GM19438 (cell line): ENCODE measurements at regions not wholly inside any gene's neighbourhood (a gene's known extent, or its start where the extent isn't known, plus 50 kb on each side); places are given as distances from the start of the nearest gene placed in this dataset.

Experiments used
- ATAC-seq: cut with Tn5 transposase; IDR thresholded peaks from one replicate; pipeline ENCODE4 v1.9.1; 2021; ENCODE audit warnings: low read depth; ENCODE audit not compliant: unreplicated experiment

- ATAC-seq = no peak
Observed at GRCh38 chrX:5829469-5829868, 399.2 kb downstream of the NLGN4X start.

GRCh38 chrX:5829060-5829459 is 399.6 kb downstream of the NLGN4X start:
- ATAC-seq = no peak

DNA sequence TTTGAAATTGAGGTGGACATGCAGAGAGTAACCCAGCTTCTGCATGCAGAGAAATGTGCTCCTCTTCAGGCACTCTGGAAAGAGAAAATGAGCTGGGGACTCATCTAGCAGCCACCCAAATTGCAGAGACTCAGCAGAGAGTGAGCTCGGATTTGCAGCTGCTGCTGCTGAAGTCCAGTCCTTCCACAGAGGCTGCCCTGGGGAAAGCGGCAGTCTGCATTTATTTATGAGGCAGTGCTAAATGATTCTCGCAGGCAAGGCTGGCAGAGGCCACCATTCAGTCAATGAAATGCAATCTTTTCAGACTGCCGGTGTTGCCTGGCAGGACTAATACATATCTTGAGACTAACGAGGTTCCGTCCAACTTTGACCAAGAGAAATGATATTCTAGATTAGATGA is 404.8 kb downstream of the NLGN4X start:
- ATAC-seq = no peak

GRCh38 chrX:5810636-5811035 is 418.0 kb downstream of the NLGN4X start:
- ATAC-seq = no peak

DNA sequence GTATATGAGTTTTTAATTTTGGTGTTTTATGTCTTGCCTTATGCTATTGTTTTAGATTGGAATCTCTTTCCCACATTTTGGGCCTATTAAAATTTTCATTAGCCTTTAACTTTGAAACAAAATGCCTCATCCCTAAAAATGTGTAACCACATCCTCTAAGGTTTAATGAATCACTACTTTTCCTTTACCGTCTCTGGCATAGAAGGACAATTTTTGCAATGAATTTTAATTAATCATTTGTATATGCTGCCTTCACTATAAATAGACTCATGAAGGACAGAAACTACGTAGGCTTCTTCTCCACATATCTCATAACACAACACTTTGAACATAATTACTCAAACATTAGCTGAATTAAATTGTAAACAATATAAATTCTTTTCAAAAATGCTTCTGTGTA is 421.5 kb downstream of the NLGN4X start:
- ATAC-seq = no peak

DNA sequence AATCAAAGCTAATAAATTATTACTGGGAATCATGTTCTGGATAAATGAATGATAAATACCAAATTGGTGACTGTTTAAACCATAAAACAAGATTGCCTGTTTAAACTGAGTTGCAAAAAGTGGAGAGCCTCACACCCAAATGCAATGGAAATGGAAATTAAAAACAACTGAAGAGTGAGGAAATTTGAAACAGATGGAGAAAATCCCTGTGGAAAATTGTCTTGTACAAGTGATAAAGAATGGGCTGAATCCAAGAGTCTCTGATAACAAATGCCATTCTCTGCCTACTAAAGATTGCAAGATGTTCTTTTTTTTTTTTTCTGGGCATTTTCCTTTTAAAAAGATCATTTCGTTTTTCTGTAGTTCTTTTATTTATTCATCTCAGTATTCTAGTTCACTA is 426.3 kb downstream of the NLGN4X start:
- ATAC-seq = no peak

GRCh38 chrX:5791721-5792120 is 436.9 kb downstream of the NLGN4X start:
- ATAC-seq = no peak

- no peak for ATAC-seq
Observed at GRCh38 chrX:5788910-5789309, 439.8 kb downstream of the NLGN4X start.

- no peak for ATAC-seq
Observed at GRCh38 chrX:5780821-5781220, 447.8 kb downstream of the NLGN4X start.

- no peak for ATAC-seq
Observed at GRCh38 chrX:5775846-5776430, 452.7 kb downstream of the NLGN4X start.

- no peak for ATAC-seq
Observed at GRCh38 chrX:5774446-5774845, 454.2 kb downstream of the NLGN4X start.

GRCh38 chrX:5771441-5771840 is 457.2 kb downstream of the NLGN4X start:
- ATAC-seq = no peak

- no peak for ATAC-seq
Observed at GRCh38 chrX:5756616-5757015, 472.1 kb downstream of the NLGN4X start.

DNA sequence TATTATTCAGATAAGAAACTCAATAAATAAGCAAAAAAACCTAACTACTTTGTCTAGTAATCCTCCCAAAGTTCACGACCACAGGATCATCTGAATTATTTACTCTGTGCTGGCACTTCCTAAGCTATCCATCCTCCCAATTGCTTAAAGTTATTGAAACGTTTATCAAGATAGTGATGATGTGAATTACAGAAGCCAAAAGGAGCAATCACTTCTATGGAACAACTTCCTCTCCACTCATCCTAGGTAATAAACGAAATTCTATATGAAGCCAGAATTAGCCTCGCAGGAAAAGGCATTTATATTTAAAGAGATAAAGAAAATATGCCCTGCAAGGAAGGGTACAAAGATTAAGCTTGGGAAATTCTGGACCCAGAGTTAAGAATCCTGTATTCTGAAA is 475.4 kb downstream of the NLGN4X start:
- no peak for ATAC-seq

DNA sequence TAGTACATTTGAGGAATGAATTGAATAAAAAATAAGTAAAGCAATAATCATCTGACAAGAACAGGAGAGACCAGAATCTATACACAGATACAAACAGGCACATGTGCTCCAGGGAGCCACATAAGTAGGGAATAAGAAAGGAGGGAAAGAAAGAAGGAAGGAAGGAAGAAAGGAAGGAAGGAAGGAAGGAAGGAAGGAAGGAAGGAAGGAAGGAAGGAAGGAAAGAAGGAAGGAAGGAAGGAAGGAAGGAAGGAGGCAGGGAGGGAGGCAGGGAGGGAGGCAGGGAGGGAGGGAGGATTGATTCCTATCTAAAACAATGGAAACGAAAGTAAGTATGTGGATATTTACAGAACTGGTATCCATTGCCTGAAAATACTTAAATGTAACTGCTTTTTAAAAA is 475.8 kb downstream of the NLGN4X start:
- no peak for ATAC-seq

GRCh38 chrX:5748586-5749150 is 480.0 kb downstream of the NLGN4X start:
- no peak for ATAC-seq

- ATAC-seq = no peak
Observed at GRCh38 chrX:5746231-5746630, 482.4 kb downstream of the NLGN4X start.

DNA sequence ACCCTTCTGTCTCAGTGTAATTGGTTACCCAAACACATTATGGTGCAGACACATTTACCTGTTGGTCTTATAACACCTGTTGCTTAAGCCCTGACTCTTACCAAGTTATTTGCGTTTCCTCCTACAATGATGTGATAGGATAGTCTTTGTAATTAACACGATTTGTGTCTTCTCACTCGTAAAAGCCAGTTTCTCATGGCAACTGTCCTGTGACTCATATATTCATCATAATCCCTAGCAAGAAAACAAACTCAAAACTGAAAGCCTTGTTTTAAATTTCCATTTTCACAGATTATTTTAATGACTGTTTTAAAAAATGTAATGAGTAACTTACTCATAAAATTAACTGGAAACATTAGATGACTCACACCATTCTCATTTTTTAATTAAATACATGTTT is 495.2 kb downstream of the NLGN4X start:
- no peak for ATAC-seq

DNA sequence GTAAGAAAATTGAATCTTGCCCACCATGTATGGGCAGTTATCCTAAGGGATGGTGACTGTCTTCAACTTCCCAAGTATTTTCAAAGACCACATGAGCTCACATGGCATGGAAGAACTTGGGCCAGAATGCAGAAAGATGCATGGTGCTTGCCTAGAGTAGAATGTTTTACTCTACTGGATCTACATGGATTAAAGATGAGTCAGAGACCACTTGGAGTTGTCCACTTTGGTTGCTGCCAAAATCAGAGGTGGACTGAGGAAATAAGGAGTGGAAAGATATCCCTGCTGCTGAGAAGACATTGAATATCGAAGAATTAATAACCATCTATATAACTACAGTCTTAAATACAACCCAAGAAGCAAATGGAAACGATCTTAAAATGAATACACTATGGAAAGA is 498.1 kb downstream of the NLGN4X start:
- ATAC-seq = no peak

DNA sequence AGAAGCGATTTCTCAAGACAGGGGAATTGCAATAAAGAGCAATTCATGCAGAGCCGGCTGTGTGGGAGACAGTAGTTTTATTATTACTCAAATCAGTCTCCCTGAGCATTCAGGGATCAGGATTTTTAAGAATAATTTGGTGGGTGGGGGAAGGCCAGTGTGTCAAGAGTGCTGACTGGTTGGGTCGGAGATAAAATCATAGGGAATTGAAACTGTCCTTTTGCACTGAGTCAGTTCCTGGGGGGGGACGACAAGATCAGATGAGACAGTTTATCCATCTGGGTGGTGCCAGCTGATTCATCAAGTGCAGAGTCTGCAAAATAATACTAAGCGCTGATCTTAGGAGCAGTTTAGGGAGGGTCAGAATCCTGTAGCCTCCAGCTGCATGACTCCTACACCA is 502.4 kb downstream of the NLGN4X start:
- no peak for ATAC-seq

GRCh38 chrX:5724123-5724522 is 504.5 kb downstream of the NLGN4X start:
- ATAC-seq = no peak

DNA sequence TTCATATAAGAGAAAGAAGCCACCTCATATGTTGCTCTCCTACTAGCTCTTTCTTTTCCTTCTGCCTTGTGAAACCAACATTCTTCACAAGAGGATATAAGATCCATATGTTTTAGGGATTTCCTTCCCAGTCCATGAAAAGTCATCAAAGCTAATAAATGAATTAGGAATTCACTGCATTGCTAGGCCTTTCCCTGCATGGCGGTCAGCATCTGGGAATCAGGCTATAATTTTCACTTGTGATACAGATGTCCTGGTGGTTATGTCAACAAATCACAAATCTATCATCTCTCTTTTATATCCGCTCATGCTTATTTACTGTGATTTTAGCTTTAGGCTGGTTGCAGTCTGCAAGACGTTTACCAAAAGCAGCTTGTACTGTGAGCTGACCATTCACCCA is 510.0 kb downstream of the NLGN4X start:
- ATAC-seq = no peak

GRCh38 chrX:5716666-5717065 is 512.0 kb downstream of the NLGN4X start:
- no peak for ATAC-seq
